ENCODE measurements at regions not wholly inside any gene's neighbourhood (a gene's known extent, or its start where the extent isn't known, plus 50 kb on each side); places are given as distances from the start of the nearest gene placed in this dataset.

DNA sequence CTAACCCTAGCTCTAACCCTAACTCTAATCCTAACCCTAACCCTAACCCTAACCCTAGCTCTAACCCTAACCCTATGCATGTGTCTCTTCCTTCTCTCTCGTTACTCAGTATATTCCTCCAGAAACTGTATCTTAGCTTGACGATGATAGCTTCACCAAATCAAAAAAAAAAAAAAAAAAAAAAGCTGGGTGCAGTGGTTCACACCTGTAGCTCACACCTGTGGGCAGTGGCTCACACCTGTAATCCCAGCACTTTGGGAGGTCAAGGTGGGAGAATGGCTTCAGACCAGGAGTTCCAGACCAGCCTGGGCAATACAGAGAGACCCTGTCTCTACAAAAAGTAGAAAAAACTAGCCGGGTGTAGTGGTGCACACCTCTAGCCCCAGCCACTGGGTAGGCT lies 414.0 kb downstream of the GATA3 start:
- TF ChIP-seq NFIC (IDR thresholded peaks at IDR 0.05) = no peak
- no peak for TF ChIP-seq ZBTB7A (IDR thresholded peaks at IDR 0.05; ENCODE audit: low read depth)
- TF ChIP-seq, protein P1, sequence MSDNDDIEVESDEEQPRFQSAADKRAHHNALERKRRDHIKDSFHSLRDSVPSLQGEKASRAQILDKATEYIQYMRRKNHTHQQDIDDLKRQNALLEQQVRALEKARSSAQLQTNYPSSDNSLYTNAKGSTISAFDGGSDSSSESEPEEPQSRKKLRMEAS (IDR thresholded peaks at IDR 0.05) = no peak
- TF ChIP-seq EGR1 (IDR thresholded peaks at IDR 0.05) = no peak
- no peak for TF ChIP-seq EP300 (IDR thresholded peaks at IDR 0.05; ENCODE audit: borderline replicate concordance)
- no peak for TF ChIP-seq RAD21 (IDR thresholded peaks at IDR 0.05; ENCODE audit: low read depth)
- no peak for TF ChIP-seq USF1 (IDR thresholded peaks at IDR 0.05)
- no peak for TF ChIP-seq CREB1 (IDR thresholded peaks at IDR 0.05; ENCODE audit: low read depth)
- no peak for TF ChIP-seq YY1 (IDR thresholded peaks at IDR 0.05; ENCODE audit: low read depth)
- TF ChIP-seq REST (IDR thresholded peaks at IDR 0.05; ENCODE audit: low read depth) = no peak
- no peak for TF ChIP-seq FOXM1 (IDR thresholded peaks at IDR 0.05; ENCODE audit: borderline replicate concordance, low read depth)
- TF ChIP-seq TAF1 (IDR thresholded peaks at IDR 0.05; ENCODE audit: low read depth) = no peak
- no peak for TF ChIP-seq CEBPB (IDR thresholded peaks at IDR 0.05)
- TF ChIP-seq TCF12 (IDR thresholded peaks at IDR 0.05; ENCODE audit: low read depth) = no peak
- no peak for TF ChIP-seq TEAD4 (IDR thresholded peaks at IDR 0.05)

DNA sequence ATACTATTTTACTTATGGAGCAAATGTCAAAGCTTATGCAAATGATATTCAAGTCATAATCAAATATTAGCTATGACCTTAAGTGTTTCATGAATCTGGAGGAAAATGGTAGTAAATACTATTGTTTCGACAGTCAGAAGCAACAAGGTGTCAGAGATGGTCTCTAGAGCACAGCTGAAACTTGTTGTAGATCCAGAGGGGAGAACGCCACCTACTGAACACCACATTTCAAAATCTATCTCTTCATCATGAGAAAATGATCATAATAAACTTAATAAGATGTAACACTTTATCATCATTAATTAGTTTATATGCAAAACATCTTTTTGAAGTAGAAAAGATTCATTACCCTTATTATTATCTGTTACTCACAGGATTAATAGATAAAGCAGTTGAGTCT lies 418.7 kb downstream of the GATA3 start:
- TF ChIP-seq RAD21 (IDR thresholded peaks at IDR 0.05; ENCODE audit: low read depth) = peak; percentile 13; the same call in 1 of the 2 replicates
- TF ChIP-seq, protein P1 (IDR thresholded peaks at IDR 0.05) = no peak

DNA sequence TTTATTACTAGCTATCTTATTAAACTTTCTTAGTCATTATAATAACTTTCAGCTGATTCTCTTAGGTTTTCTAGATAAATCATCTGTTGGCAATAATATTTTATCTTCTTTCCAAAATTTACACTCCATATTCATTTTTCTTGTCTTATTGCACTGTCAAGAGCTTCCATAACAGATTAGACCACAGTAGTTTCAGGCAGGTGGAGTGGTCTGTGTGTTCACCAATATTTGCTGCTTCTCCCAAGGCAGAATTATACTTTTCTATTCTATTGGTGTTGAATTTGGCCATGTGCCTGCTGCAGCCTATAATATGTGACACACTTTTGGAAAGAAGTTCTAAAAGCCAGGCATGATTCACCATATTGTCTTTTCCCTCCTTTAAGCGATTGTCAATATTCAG lies 422.8 kb downstream of the GATA3 start:
- TF ChIP-seq TEAD4 (IDR thresholded peaks at IDR 0.05) (no peak), TAF1 (IDR thresholded peaks at IDR 0.05; ENCODE audit: low read depth) (no peak), TCF12 (IDR thresholded peaks at IDR 0.05; ENCODE audit: low read depth) (no peak), EGR1 (IDR thresholded peaks at IDR 0.05) (no peak), CREB1 (IDR thresholded peaks at IDR 0.05; ENCODE audit: low read depth) (no peak), FOXM1 (IDR thresholded peaks at IDR 0.05; ENCODE audit: borderline replicate concordance, low read depth) (no peak), ZBTB7A (IDR thresholded peaks at IDR 0.05; ENCODE audit: low read depth) (no peak), REST (IDR thresholded peaks at IDR 0.05; ENCODE audit: low read depth) (no peak), RAD21 (IDR thresholded peaks at IDR 0.05; ENCODE audit: low read depth) (no peak), CEBPB (IDR thresholded peaks at IDR 0.05) (no peak), USF1 (IDR thresholded peaks at IDR 0.05) (no peak), YY1 (IDR thresholded peaks at IDR 0.05; ENCODE audit: low read depth) (no peak), EP300 (IDR thresholded peaks at IDR 0.05; ENCODE audit: borderline replicate concordance) (no peak), NFIC (IDR thresholded peaks at IDR 0.05) (no peak)
- TF ChIP-seq, protein P1 (IDR thresholded peaks at IDR 0.05) = no peak

GRCh38 chr10:8481718-8482504 lies 427.4 kb downstream of the GATA3 start:
- TF ChIP-seq EP300 (IDR thresholded peaks at IDR 0.05; ENCODE audit: borderline replicate concordance) = no peak
- TF ChIP-seq TEAD4 (IDR thresholded peaks at IDR 0.05) = no peak
- no peak for TF ChIP-seq ZBTB7A (IDR thresholded peaks at IDR 0.05; ENCODE audit: low read depth)
- no peak for TF ChIP-seq CREB1 (IDR thresholded peaks at IDR 0.05; ENCODE audit: low read depth)
- TF ChIP-seq CEBPB (IDR thresholded peaks at IDR 0.05) = no peak
- TF ChIP-seq EGR1 (IDR thresholded peaks at IDR 0.05) = no peak
- no peak for TF ChIP-seq RAD21 (IDR thresholded peaks at IDR 0.05; ENCODE audit: low read depth)

- TF ChIP-seq RAD21 (IDR thresholded peaks at IDR 0.05; ENCODE audit: low read depth) (no peak), CREB1 (IDR thresholded peaks at IDR 0.05; ENCODE audit: low read depth) (no peak), USF1 (IDR thresholded peaks at IDR 0.05) (no peak), FOXM1 (IDR thresholded peaks at IDR 0.05; ENCODE audit: borderline replicate concordance, low read depth) (no peak), TAF1 (IDR thresholded peaks at IDR 0.05; ENCODE audit: low read depth) (no peak)
- TF ChIP-seq, protein P1 (IDR thresholded peaks at IDR 0.05) = no peak
These were observed 430.5 kb downstream of the GATA3 start for GRCh38 chr10:8485032-8485431.
